ENCODE measurements at regions not wholly inside any gene's neighbourhood (a gene's known extent, or its start where the extent isn't known, plus 50 kb on each side); places are given as distances from the start of the nearest gene placed in this dataset.

DNA sequence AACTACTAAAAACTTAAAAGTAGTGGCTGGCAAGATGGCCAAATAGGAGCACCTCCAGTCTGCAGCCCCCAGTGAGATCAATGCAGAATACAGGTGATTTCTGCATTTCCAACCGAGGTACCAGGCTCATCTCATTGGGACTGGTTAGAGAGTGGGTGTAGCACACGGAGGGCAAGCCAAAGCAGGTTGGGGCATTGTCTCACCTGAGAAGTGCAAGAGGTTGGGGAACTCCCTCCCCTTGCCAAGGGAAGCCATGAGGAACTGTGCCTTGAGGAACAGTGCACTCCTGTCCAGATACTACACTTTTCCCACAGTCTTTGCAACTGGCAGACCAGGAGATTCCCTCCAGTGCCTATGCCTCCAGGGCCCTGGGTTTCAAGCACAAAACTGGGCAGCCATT lies 311.1 kb downstream of the PAPSS1 start:
- H3K27ac ChIP-seq: no peak overlapping the region
- TF ChIP-seq, protein P1, sequence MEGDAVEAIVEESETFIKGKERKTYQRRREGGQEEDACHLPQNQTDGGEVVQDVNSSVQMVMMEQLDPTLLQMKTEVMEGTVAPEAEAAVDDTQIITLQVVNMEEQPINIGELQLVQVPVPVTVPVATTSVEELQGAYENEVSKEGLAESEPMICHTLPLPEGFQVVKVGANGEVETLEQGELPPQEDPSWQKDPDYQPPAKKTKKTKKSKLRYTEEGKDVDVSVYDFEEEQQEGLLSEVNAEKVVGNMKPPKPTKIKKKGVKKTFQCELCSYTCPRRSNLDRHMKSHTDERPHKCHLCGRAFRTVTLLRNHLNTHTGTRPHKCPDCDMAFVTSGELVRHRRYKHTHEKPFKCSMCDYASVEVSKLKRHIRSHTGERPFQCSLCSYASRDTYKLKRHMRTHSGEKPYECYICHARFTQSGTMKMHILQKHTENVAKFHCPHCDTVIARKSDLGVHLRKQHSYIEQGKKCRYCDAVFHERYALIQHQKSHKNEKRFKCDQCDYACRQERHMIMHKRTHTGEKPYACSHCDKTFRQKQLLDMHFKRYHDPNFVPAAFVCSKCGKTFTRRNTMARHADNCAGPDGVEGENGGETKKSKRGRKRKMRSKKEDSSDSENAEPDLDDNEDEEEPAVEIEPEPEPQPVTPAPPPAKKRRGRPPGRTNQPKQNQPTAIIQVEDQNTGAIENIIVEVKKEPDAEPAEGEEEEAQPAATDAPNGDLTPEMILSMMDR (IDR thresholded peaks at IDR 0.05): no peak
- no peak for TF ChIP-seq ZFX (IDR thresholded peaks at IDR 0.05; ENCODE audit: borderline replicate concordance)

DNA sequence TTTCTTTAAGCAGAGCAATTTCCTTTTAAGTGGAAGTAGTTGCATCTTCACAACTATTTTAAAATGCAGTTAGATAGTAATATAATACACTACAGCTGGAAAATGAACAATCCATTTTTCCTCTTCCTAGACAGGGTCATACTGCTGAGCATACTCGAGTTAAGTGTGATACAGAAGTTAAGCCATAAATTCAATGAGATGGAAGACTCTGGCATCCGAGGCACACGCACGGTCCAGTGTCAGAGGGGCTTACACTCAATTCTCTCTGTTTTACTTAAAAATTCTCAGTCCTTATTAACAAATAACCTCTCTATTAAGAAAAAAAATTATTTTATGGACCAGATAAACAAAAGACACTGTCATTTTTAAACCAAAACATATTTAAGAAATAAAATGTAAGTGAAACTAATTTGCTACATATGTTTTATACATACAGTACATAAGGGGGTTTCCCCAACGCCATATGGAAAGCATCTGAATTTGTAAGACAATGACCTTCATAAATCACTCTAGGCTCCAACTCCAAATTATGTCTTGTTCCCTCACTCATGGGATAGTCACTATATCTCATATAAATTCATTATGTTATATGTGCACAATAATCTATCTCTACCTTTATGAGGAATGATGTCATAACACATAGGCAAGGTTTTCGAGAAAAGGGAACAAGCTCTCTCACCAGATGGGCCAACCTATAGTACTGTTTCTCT lies 315.3 kb downstream of the PAPSS1 start:
- TF ChIP-seq, protein P1 (IDR thresholded peaks at IDR 0.05): no peak
- TF ChIP-seq ZFX (IDR thresholded peaks at IDR 0.05; ENCODE audit: borderline replicate concordance): no peak
- no peak overlapping the region for H3K27ac ChIP-seq

DNA sequence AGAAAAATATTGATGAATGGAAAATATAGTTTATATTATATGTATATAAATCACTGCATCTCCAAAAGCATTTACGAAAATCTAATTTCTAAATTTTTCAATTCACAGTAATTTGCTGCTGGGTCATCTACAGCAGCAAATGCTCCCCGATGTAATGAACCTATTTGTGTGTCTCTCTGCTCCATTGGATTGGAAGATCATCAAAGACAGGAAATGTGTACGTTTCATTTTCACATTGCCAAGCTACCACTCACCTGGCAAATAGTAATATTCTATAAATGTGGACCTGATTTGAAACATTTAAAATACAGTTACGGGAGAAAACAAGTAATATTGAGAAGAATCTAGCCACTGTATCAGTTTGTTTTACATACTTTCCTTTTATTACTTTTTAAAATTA lies 317.7 kb downstream of the PAPSS1 start:
- no peak overlapping the region for H3K27ac ChIP-seq
- TF ChIP-seq ZFX (IDR thresholded peaks at IDR 0.05; ENCODE audit: borderline replicate concordance): no peak
- TF ChIP-seq, protein P1 (IDR thresholded peaks at IDR 0.05): no peak

DNA sequence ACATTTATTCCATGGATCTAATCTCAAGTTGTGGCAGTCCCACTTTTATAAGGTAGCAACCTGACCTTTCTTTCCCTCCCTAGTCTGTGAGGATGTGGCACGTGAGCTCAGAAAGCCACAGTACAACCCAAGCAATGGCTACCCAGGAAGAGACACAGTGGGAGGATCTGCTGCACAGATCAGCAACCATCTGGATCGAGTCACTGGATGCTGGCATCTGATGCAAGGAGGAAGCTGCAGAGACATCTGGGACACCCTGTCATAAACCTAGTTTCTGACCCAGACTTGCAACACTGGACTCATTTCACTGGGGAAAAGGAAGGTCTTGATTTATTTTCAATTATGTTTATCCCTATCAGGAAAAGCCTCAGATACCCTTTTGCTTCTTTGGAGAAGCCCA lies 327.1 kb downstream of the PAPSS1 start:
- no peak for TF ChIP-seq ZFX (IDR thresholded peaks at IDR 0.05; ENCODE audit: borderline replicate concordance)
- TF ChIP-seq, protein P1 (IDR thresholded peaks at IDR 0.05): no peak
- H3K27ac ChIP-seq: no peak overlapping the region

DNA sequence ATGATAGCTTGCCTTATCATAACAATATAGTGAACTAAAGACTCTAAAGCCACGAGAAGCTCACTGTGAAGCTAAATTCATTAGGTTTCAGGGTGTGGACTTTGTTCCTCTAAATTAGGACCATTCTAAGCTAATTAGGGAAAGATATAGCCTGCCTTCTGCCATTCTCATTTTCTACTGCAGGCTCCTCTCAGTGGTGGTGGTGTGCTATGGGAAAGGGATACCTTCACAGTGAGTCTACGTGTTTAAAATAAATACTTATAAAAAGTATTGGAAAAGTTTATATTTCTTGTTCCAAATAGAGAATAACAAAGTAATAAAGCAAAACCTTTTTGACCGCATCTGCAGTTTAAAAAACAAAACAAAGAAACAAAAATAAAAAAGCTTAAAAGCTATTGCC lies 327.7 kb downstream of the PAPSS1 start:
- TF ChIP-seq, protein P1 (IDR thresholded peaks at IDR 0.05): no peak
- TF ChIP-seq ZFX (IDR thresholded peaks at IDR 0.05; ENCODE audit: borderline replicate concordance): no peak
- H3K27ac ChIP-seq: no peak overlapping the region

DNA sequence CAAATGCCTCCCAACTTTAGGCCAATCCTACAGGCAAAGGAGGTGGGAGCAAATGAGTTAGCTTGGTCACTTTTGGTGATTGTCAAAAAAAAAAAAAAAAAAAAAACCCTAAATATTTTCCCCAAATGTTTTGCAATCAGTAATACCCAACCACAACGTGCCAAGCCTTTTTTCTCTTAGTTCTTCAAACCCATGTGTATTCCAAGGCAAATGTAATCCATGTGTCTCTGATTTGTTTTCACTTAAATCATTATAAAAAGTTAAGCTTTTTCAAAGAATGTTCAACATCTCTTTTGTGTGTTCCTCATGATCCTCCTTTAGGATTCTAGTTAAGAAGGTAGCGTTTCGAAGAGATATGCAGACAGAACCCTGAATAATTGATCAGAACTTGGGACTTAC lies 328.4 kb downstream of the PAPSS1 start:
- no peak overlapping the region for H3K27ac ChIP-seq
- no peak for TF ChIP-seq ZFX (IDR thresholded peaks at IDR 0.05; ENCODE audit: borderline replicate concordance)
- TF ChIP-seq, protein P1 (IDR thresholded peaks at IDR 0.05): no peak

DNA sequence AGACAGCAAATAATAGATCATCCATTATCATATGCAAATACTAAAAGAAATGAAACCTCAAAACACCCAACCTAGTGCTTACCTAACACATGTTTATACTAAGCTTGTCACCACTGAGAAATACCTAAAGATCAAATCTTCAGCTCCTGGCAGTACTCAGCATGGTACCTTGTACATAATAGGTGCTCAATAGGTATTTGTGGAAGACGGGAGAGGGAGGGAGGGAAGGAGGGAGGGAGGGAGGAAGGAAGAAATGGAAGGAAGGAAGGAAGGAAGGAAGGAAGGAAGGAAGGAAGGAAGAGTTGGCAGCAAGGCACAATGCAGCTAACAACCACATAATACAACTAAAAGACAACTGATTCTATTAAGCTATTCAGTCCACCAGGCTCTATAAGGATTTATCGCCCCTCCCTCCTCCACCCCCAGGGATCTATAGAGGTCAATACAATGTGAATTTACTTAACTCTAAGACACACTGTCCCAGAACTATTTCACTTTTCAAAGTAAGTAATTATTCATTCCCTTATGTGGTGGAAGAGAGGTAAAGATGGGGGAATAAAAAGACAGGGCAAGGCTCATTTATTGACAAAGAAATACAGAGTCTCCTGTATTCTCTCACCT lies 328.9 kb downstream of the PAPSS1 start:
- TF ChIP-seq, protein P1 (IDR thresholded peaks at IDR 0.05): no peak
- TF ChIP-seq ZFX (IDR thresholded peaks at IDR 0.05; ENCODE audit: borderline replicate concordance): no peak
- no peak overlapping the region for H3K27ac ChIP-seq

Measured in 22Rv1 (cell line).